ENCODE measurements at regions not wholly inside any gene's neighbourhood (a gene's known extent, or its start where the extent isn't known, plus 50 kb on each side); places are given as distances from the start of the nearest gene placed in this dataset.
"Not testable (repeated sequence)": the region's sequence is repeated elsewhere in the genome, so short reads cannot be mapped to it uniquely, and the experiment has no call there.

GRCh38 chr17:62150471-62150870, 85.4 kb upstream of the MED13 start:
- DNase-seq (ENCODE audit: low spot score) = no peak
- TF ChIP-seq CTCF (IDR thresholded peaks at IDR 0.05; ENCODE audit: extremely low read depth, missing control alignments) = no peak

GRCh38 chr17:62149961-62150360, 84.9 kb upstream of the MED13 start:
- TF ChIP-seq CTCF (IDR thresholded peaks at IDR 0.05; ENCODE audit: extremely low read depth, missing control alignments) = no peak
- no peak for DNase-seq (ENCODE audit: low spot score)

GRCh38 chr17:62147284-62147683, 82.2 kb upstream of the MED13 start:
- DNase-seq (ENCODE audit: low spot score) = no peak

GRCh38 chr17:62140836-62141235, 75.8 kb upstream of the MED13 start:
- DNase-seq (ENCODE audit: low spot score) = no peak
- no peak for TF ChIP-seq CTCF (IDR thresholded peaks at IDR 0.05; ENCODE audit: extremely low read depth, missing control alignments)

More at GRCh38 chr17:62147284-62147683, 82.2 kb upstream of the MED13 start:
- no peak for TF ChIP-seq CTCF (IDR thresholded peaks at IDR 0.05; ENCODE audit: extremely low read depth, missing control alignments)

- TF ChIP-seq CTCF (IDR thresholded peaks at IDR 0.05; ENCODE audit: extremely low read depth, missing control alignments) = no peak
Observed at GRCh38 chr17:62140376-62140775, 75.3 kb upstream of the MED13 start.

GRCh38 chr17:62139690-62140354, 74.7 kb upstream of the MED13 start:
- not testable (repeated sequence) for DNase-seq (ENCODE audit: low spot score)

More at GRCh38 chr17:62140376-62140775, 75.3 kb upstream of the MED13 start:
- DNase-seq (ENCODE audit: low spot score) = no peak

GRCh38 chr17:62139141-62139540, 74.1 kb upstream of the MED13 start:
- no peak for TF ChIP-seq CTCF (IDR thresholded peaks at IDR 0.05; ENCODE audit: extremely low read depth, missing control alignments)
- DNase-seq (ENCODE audit: low spot score) = no peak

- not testable (repeated sequence) for DNase-seq (ENCODE audit: low spot score)
Observed at GRCh38 chr17:62138676-62139121, 73.6 kb upstream of the MED13 start.

- not testable (repeated sequence) for DNase-seq (ENCODE audit: low spot score)
Observed at GRCh38 chr17:62137734-62138624, 72.9 kb upstream of the MED13 start.

- not testable (repeated sequence) for DNase-seq (ENCODE audit: low spot score)
Observed at GRCh38 chr17:62137013-62137733, 72.1 kb upstream of the MED13 start.
